ENCODE measurements at regions not wholly inside any gene's neighbourhood (a gene's known extent, or its start where the extent isn't known, plus 50 kb on each side); places are given as distances from the start of the nearest gene placed in this dataset.

DNA sequence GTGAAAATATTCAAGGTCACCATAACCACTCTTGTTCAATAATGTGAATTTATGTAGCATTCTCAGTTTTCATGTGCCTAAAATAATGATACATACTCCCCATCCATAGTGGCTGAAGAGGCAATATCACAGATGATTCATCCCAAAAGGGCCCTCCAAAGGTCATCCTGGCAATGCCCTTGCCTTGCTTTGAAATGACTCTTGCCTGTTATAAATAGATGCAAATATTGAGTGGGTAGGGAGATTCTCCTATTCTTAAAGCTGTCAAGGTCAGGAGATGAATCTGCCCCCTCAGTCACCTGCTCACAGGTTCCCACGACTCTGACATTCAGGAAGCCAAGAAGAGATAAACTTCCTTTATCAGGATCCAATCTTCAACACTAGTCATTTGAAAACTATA, 490.5 kb downstream of the TNS1 start:
- TF ChIP-seq, protein P1, sequence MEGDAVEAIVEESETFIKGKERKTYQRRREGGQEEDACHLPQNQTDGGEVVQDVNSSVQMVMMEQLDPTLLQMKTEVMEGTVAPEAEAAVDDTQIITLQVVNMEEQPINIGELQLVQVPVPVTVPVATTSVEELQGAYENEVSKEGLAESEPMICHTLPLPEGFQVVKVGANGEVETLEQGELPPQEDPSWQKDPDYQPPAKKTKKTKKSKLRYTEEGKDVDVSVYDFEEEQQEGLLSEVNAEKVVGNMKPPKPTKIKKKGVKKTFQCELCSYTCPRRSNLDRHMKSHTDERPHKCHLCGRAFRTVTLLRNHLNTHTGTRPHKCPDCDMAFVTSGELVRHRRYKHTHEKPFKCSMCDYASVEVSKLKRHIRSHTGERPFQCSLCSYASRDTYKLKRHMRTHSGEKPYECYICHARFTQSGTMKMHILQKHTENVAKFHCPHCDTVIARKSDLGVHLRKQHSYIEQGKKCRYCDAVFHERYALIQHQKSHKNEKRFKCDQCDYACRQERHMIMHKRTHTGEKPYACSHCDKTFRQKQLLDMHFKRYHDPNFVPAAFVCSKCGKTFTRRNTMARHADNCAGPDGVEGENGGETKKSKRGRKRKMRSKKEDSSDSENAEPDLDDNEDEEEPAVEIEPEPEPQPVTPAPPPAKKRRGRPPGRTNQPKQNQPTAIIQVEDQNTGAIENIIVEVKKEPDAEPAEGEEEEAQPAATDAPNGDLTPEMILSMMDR (IDR thresholded peaks at IDR 0.05; ENCODE audit: low read depth, low read length) = no peak
- TF ChIP-seq POLR2A (IDR thresholded peaks at IDR 0.05; ENCODE audit: extremely low read depth, insufficient read length) (no peak), MYC (IDR thresholded peaks at IDR 0.05; ENCODE audit: low read depth, low read length) (no peak)
- TF ChIP-seq, protein P2, sequence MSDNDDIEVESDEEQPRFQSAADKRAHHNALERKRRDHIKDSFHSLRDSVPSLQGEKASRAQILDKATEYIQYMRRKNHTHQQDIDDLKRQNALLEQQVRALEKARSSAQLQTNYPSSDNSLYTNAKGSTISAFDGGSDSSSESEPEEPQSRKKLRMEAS (IDR thresholded peaks at IDR 0.05; ENCODE audit: low read depth, low read length) = no peak

Data from NB4 (cell line).